ENCODE measurements at regions not wholly inside any gene's neighbourhood (a gene's known extent, or its start where the extent isn't known, plus 50 kb on each side); places are given as distances from the start of the nearest gene placed in this dataset.

DNA sequence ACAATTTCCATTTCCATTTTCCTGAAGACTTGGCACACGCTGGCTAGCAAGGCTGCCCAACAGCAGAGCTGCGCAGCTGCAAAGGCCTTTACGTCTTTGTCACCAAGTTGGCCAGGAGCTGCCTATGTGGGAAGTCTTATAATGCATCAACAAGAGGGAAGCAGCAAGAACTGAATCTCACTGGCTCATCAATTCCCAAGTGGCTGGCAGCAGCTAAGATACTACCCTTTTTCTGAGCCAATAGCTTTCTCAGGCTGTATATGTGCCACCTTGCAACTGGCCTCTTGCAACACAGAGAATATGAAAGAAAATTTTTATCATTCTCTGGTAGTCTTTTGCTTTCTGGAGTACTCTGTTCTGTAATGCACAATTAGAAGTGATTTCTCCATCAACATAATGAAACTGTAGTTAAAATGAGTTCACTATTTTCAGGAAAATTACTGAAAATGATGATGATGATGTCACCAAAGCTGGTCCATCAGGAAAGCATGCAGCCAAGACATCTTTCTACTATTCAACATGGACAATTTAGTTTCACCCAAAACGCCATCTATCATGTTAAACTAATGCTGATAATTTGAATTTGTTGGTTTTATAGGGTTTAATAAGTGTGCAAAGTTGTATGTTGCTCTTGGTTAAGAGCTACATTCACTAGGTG lies 97.3 kb upstream of the FOXA2 start:
- Mint-ChIP-seq H3K27me3 (ENCODE audit: insufficient read depth) (peaks cover 2% of the 10 kb centered on the region), H3K9me3 (no peaks in the 10 kb centered on the region), H3K4me1 (ENCODE audit: low read depth) (peaks cover 6% of the 10 kb centered on the region), H3K36me3 (ENCODE audit: low read depth) (no peaks in the 10 kb centered on the region), H3K27ac (no peak overlapping the region), H3K4me3 (no peak overlapping the region)
- TF ChIP-seq, protein P1, sequence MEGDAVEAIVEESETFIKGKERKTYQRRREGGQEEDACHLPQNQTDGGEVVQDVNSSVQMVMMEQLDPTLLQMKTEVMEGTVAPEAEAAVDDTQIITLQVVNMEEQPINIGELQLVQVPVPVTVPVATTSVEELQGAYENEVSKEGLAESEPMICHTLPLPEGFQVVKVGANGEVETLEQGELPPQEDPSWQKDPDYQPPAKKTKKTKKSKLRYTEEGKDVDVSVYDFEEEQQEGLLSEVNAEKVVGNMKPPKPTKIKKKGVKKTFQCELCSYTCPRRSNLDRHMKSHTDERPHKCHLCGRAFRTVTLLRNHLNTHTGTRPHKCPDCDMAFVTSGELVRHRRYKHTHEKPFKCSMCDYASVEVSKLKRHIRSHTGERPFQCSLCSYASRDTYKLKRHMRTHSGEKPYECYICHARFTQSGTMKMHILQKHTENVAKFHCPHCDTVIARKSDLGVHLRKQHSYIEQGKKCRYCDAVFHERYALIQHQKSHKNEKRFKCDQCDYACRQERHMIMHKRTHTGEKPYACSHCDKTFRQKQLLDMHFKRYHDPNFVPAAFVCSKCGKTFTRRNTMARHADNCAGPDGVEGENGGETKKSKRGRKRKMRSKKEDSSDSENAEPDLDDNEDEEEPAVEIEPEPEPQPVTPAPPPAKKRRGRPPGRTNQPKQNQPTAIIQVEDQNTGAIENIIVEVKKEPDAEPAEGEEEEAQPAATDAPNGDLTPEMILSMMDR (IDR thresholded peaks at IDR 0.05), result no peak
- DNase-seq, result no peak

DNA sequence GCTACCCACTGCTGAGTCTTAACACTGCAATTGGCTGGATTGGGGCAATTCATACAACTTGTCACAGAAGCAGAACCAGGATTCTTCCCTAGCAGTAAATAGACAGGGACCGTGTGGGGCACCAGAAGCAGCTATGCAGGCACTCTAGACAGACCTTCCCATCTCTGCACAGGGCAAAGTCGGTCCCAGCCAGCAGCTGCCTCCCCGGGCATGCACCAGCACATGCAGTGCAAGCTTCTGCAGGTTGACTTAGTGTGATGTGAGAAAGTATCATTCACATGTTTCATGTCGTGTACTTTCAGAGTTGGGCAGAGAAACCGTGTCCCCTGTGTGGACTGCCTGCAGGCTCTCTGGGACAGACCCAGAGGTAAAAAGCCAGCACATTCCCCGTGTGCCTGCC lies 98.0 kb upstream of the FOXA2 start:
- no peak overlapping the region for H3K27ac Mint-ChIP-seq

DNA sequence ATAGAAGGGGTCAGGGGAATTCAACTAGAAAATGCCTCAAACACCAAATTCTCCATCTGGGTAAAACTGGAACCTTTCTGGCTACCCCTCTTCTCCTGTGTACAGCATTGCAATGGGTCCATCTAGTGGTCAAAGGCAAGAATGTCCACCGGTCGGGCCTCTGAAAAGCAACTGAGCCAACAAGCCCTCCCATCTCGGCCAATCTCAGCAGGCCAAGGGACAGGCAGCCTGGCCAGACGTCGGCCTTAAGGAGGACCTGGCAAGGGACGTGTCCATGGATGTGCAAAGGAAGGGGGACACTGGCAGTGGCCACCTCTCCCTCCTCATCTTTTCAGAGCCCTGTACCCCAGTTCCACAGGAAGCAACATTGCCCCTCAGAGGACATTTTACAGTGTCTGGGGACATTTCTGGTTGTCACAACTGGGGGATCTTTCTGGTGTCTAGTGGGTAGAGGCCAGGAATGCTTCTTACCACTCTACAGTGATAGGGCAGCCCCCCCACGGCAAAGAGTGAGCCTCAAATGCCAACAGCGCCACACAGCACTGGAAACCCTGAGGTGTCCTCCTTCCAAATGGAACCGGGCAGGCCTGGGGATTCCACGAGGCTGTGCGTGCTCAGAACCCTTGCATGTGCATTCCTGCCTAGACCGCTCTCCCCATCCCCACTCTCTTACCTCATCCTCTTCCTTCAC lies 99.8 kb upstream of the FOXA2 start:
- Mint-ChIP-seq H3K9me3 (no peaks in the 10 kb centered on the region), H3K4me3 (no peak overlapping the region), H3K27me3 (ENCODE audit: insufficient read depth) (peaks cover 2% of the 10 kb centered on the region), H3K27ac (no peak overlapping the region), H3K4me1 (ENCODE audit: low read depth) (peaks cover 6% of the 10 kb centered on the region), H3K36me3 (ENCODE audit: low read depth) (no peaks in the 10 kb centered on the region)
- peak; percentile 55 for DNase-seq
- TF ChIP-seq, protein P1 (IDR thresholded peaks at IDR 0.05), result peak; percentile 88

More for the DNA sequence above, 98.0 kb upstream of the FOXA2 start:
- TF ChIP-seq, protein P1 (IDR thresholded peaks at IDR 0.05), result no peak
- DNase-seq, result no peak
- Mint-ChIP-seq H3K9me3 (no peaks in the 10 kb centered on the region), H3K4me1 (ENCODE audit: low read depth) (peaks cover 6% of the 10 kb centered on the region), H3K27me3 (ENCODE audit: insufficient read depth) (peaks cover 2% of the 10 kb centered on the region), H3K36me3 (ENCODE audit: low read depth) (no peaks in the 10 kb centered on the region), H3K4me3 (no peak overlapping the region)

DNA sequence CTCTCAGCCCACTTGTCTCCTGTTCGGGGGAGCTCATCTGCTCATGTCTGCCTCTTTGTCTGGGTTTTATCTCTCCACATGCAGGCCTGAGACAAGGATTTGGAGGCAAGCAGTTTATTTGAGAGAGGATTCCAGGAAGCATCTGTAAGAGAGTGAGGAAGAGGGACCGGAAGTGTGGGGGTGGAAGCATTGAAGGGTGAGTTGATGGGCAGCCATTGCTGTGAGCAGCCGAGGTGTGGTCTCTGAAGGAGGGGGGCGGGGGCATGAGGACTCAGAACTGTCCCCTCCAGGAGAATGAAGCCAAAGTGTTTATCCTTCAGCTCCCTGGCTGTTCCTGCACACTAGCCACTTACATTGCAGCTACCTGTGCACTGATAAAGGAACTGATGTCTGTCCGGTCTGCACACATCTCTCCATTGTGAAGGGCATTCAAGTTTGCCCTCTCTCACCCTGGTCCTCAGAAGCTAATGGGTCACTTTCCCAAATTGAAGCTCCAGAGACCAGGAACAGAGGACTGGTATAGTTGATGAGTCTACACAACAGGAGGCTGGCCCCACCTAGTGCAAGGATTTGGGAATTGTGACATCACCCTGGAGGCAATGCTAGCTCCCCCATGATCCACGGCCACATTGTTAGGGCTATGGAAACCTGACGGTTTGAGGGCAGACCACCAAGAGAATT lies 100.5 kb upstream of the FOXA2 start:
- no peak overlapping the region for H3K4me3 Mint-ChIP-seq
- no peaks in the 10 kb centered on the region for H3K9me3 Mint-ChIP-seq
- no peak for DNase-seq
- H3K27me3 Mint-ChIP-seq (ENCODE audit: insufficient read depth), result peaks cover 2% of the 10 kb centered on the region
- H3K4me1 Mint-ChIP-seq (ENCODE audit: low read depth), result peaks cover 6% of the 10 kb centered on the region
- TF ChIP-seq, protein P1 (IDR thresholded peaks at IDR 0.05), result peak; percentile 19; the same call in 1 of the 2 replicates
- H3K27ac Mint-ChIP-seq, result no peak overlapping the region
- H3K36me3 Mint-ChIP-seq (ENCODE audit: low read depth), result no peaks in the 10 kb centered on the region

DNA sequence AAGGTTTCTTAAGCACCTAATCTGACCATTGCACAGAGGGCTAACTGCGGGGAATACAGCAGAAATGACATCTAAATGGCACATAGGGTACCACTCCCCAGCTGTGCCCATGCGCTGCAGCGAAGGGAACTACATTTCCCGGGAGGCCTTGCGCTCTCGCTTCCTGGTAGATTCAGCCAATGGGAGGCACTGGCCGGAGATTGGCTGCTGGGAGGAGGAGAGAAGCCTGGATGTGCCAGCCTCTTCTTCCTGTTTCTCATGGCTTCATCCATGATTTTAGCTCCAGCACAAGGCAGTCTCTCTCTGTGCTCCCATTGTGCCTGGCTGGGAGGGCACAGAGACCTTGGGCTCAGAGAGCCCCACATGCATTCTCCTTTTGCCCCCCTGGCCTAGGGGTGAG lies 101.7 kb upstream of the FOXA2 start:
- H3K27me3 Mint-ChIP-seq (ENCODE audit: insufficient read depth), result peaks cover 2% of the 10 kb centered on the region
- H3K4me1 Mint-ChIP-seq (ENCODE audit: low read depth), result peaks cover 6% of the 10 kb centered on the region
- no peak overlapping the region for H3K27ac Mint-ChIP-seq
- TF ChIP-seq, protein P1 (IDR thresholded peaks at IDR 0.05), result no peak
- H3K4me3 Mint-ChIP-seq, result peak overlapping the region; percentile 57; the same call in 1 of the 2 replicates
- no peaks in the 10 kb centered on the region for H3K9me3 Mint-ChIP-seq
- no peaks in the 10 kb centered on the region for H3K36me3 Mint-ChIP-seq (ENCODE audit: low read depth)
- peak; percentile 45 for DNase-seq

Data from HFFc6 (cell line).